ENCODE measurements at regions not wholly inside any gene's neighbourhood (a gene's known extent, or its start where the extent isn't known, plus 50 kb on each side); places are given as distances from the start of the nearest gene placed in this dataset.

- Mint-ChIP-seq H3K27ac (no peak overlapping the region), H3K27me3 (ENCODE audit: low read depth) (peaks cover 17% of the 10 kb centered on the region)
- CTCF ChIA-PET, result interaction anchor here (1.0 kb wide), 1 partner anchor 106 kb away, joined by 4 read pairs; no protein-coding TSS in a partner anchor
Observed at GRCh38 chr18:22102953-22103646, 66.3 kb upstream of the GATA6 start.

GRCh38 chr18:22103647-22104031, 65.8 kb upstream of the GATA6 start:
- no peak for ATAC-seq
- ChIA-PET POLR2A (no interaction called here), CTCF (no interaction called here)

More at GRCh38 chr18:22102953-22103646, 66.3 kb upstream of the GATA6 start:
- H3K4me3 Mint-ChIP-seq, result no peak overlapping the region
- H3K9me3 Mint-ChIP-seq, result no peaks in the 10 kb centered on the region
- H3K4me1 Mint-ChIP-seq, result peaks cover 27% of the 10 kb centered on the region
- POLR2A ChIA-PET, result no interaction called here
- TF ChIP-seq CREB1 (CRISPR knock-in tag; IDR thresholded peaks at IDR 0.05) (no peak), ERG (CRISPR knock-in tag; IDR thresholded peaks at IDR 0.05) (no peak), USF1 (CRISPR knock-in tag; IDR thresholded peaks at IDR 0.05) (no peak), SOX15 (CRISPR knock-in tag; IDR thresholded peaks at IDR 0.05) (no peak), JAZF1 (CRISPR knock-in tag; IDR thresholded peaks at IDR 0.05) (no peak), NR2C2 (CRISPR knock-in tag; IDR thresholded peaks at IDR 0.05) (no peak), ESRRA (CRISPR knock-in tag; IDR thresholded peaks at IDR 0.05; ENCODE audit: borderline replicate concordance) (no peak)
- DNase-seq (ENCODE audit: low spot score) (no peak), ATAC-seq (peak; percentile 77)
- H3K36me3 Mint-ChIP-seq, result no peaks in the 10 kb centered on the region

GRCh38 chr18:22106536-22107292, 62.7 kb upstream of the GATA6 start:
- CTCF ChIA-PET, result no interaction called here
- Mint-ChIP-seq H3K4me1 (peaks cover 36% of the 10 kb centered on the region), H3K36me3 (no peaks in the 10 kb centered on the region), H3K27ac (no peak overlapping the region), H3K4me3 (no peak overlapping the region), H3K9me3 (no peaks in the 10 kb centered on the region), H3K27me3 (ENCODE audit: low read depth) (peaks cover 18% of the 10 kb centered on the region)
- no peak for DNase-seq (ENCODE audit: low spot score)
- POLR2A ChIA-PET, result no interaction called here
- ATAC-seq, result no peak
- TF ChIP-seq ZNF317 (CRISPR knock-in tag; IDR thresholded peaks at IDR 0.05; ENCODE audit: borderline replicate concordance, low read depth) (no peak), ZNF512 (CRISPR knock-in tag; IDR thresholded peaks at IDR 0.05; ENCODE audit: borderline replicate concordance) (no peak), NR2C2 (CRISPR knock-in tag; IDR thresholded peaks at IDR 0.05) (no peak), FOXJ3 (CRISPR knock-in tag; IDR thresholded peaks at IDR 0.05; ENCODE audit: borderline replicate concordance) (no peak)

More at GRCh38 chr18:22103647-22104031, 65.8 kb upstream of the GATA6 start:
- Mint-ChIP-seq H3K27me3 (ENCODE audit: low read depth) (peaks cover 17% of the 10 kb centered on the region), H3K9me3 (no peaks in the 10 kb centered on the region), H3K4me1 (peaks cover 27% of the 10 kb centered on the region), H3K4me3 (no peak overlapping the region), H3K27ac (no peak overlapping the region), H3K36me3 (no peaks in the 10 kb centered on the region)
- TF ChIP-seq ATF6 (CRISPR knock-in tag; IDR thresholded peaks at IDR 0.05), result no peak
- DNase-seq (ENCODE audit: low spot score), result no peak

GRCh38 chr18:22108674-22109073, 60.7 kb upstream of the GATA6 start:
- Mint-ChIP-seq H3K36me3 (no peaks in the 10 kb centered on the region), H3K27ac (no peak overlapping the region), H3K4me1 (peaks cover 18% of the 10 kb centered on the region), H3K9me3 (no peaks in the 10 kb centered on the region), H3K4me3 (no peak overlapping the region), H3K27me3 (ENCODE audit: low read depth) (peaks cover 10% of the 10 kb centered on the region)
- ChIA-PET POLR2A (interaction anchor here (0.5 kb wide), 1 partner anchor 545 kb away, joined by 3 read pairs; no protein-coding TSS in a partner anchor), CTCF (interaction anchor here (0.6 to 2.7 kb wide), 12 partner anchors 11 to 270 kb away, joined by 3 to 18 read pairs (median 3); no protein-coding TSS in a partner anchor)
- ATAC-seq (peak; percentile 84), DNase-seq (ENCODE audit: low spot score) (peak; percentile 21)
- TF ChIP-seq JUN (CRISPR knock-in tag; IDR thresholded peaks at IDR 0.05), result no peak
- no peak for TF ChIP-seq SOX15 (CRISPR knock-in tag; IDR thresholded peaks at IDR 0.05)
- no peak for TF ChIP-seq ZBTB21 (CRISPR knock-in tag; IDR thresholded peaks at IDR 0.05; ENCODE audit: borderline replicate concordance)
- no peak for TF ChIP-seq NR3C1 (CRISPR knock-in tag; conservative IDR thresholded peaks at IDR 0.05; ENCODE audit: low read depth)
- TF ChIP-seq GTF2I (CRISPR knock-in tag; conservative IDR thresholded peaks at IDR 0.05), result no peak
- TF ChIP-seq ATF2 (CRISPR knock-in tag; IDR thresholded peaks at IDR 0.05; ENCODE audit: borderline replicate concordance, low read depth), result no peak
- no peak for TF ChIP-seq TEAD4 (CRISPR knock-in tag; IDR thresholded peaks at IDR 0.05)
